DMS79 (cell line): ENCODE measurements at regions not wholly inside any gene's neighbourhood (a gene's known extent, or its start where the extent isn't known, plus 50 kb on each side); places are given as distances from the start of the nearest gene placed in this dataset.
A peak's percentile ranks its signal among the peaks of the same experiment; 100 is the strongest.
"Not testable (repeated sequence)": the region's sequence is repeated elsewhere in the genome, so short reads cannot be mapped to it uniquely, and the experiment has no call there.

Source experiments
- DNase-seq: peaks from one replicate; lab custom pipeline; 2025; lab: John Stamatoyannopoulos, UW

GRCh38 chr7:6990426-6991152, 164.5 kb upstream of the CCZ1B start:
- DNase-seq, result not testable (repeated sequence)

DNA sequence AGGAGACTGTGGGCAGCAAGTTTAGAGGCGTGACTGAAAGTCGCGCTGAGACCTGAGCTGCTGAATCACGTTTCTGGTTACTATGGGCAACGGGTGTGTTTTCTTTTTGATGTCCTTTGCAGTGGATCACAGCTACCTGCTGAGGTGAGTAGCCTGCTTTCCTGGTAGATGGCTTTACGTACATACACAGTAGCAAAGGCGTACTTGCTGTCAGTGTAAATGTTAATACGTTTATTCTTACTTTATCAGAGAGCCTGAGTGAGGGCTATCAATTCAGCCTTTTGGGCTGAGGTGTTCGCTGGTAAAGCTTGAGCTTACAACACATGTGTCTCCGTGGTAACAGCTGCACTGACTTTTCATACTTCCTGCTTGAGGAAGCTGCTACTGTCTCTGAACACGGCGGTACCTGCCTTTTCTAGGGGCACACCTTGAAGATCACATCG, 165.1 kb upstream of the CCZ1B start:
- DNase-seq, result peak; percentile 22

DNA sequence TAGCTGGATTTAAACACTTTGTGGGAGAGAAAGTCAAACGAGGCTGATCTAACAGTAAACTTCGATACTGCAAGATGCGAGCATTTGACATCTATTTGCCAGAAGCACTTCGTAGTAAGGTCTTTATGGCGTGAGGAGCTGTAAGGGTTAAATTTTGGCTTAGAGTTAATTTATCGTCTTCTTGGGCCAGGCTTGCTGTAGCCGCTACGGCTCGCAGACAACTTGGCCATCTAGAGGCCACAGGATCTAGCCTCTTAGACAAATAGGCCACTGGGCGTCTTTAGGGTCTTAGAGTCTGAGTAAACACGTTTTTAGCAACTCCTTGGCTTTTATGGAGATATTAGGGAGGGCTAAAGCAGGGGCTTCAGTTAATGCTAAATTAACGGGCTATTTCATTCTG, 165.6 kb upstream of the CCZ1B start:
- not testable (repeated sequence) for DNase-seq

GRCh38 chr7:6992133-6992532, 166.1 kb upstream of the CCZ1B start:
- DNase-seq, result not testable (repeated sequence)

- DNase-seq, result not testable (repeated sequence)
Observed at GRCh38 chr7:6995026-6995425, 169.0 kb upstream of the CCZ1B start.

DNA sequence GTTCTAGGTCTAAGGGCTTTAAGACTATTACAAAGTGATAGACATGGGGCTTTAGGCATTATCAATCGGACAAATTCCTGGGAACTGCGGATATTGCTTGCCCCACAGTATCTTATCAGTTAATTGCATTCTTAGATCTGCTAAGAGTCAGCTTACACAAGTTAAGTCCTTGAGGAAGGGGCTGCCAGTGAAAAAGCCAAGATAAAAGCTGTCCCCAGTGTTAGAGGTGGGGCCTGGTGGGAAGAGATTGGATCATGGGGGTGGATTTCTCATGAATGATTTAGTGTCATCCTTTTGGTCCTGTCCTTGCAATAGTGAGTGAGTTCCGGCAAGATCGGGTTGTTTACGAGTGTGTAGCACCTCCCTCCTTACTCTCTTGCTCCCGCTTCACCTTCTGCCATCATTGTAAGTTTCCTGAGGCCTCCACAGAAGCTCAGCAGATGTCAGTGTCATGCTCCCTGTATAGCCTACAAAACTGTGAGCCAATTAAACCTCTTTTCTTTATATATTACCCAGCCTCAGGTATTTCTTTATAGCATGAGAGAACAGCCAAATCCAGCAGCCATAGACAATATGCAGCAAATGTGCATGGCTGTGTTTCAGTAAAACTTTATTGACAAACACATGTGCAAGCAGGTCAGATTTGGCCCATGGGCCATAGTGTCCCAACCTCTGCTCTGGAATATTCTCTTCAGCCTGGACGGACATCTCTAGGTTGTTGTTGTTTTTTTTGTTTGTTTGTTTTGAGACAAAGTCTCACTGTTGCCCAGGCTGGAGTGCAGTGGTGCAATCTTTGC, 169.6 kb upstream of the CCZ1B start:
- not testable (repeated sequence) for DNase-seq

GRCh38 chr7:6999067-6999666, 173.1 kb upstream of the CCZ1B start:
- not testable (repeated sequence) for DNase-seq

- no peak for DNase-seq
Observed at GRCh38 chr7:7002418-7003062, 176.5 kb upstream of the CCZ1B start.

GRCh38 chr7:7005303-7005702, 177.0 kb upstream of the C1GALT1 start:
- DNase-seq, result no peak

DNA sequence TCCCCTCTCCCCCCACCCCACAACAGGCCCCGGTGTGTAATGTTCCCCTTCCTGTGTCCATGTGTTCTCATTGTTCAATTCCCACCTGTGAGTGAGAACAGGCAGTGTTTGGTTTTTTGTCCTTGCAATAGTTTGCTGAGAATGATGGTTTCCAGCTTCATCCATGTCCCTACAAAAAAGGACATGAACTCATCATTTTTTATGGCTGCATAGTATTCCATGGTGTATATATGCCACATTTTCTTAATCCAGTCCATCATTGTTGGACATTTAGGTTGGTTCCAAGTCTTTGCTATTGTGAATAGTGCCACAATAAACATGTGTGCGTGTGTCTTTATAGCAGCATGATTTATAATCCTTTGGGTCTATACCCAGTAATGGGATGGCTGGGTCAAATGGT, 176.4 kb upstream of the C1GALT1 start:
- not testable (repeated sequence) for DNase-seq

GRCh38 chr7:7011241-7011640, 171.1 kb upstream of the C1GALT1 start:
- not testable (repeated sequence) for DNase-seq

GRCh38 chr7:7011751-7012150, 170.6 kb upstream of the C1GALT1 start:
- not testable (repeated sequence) for DNase-seq

- no peak for DNase-seq
Observed at GRCh38 chr7:7014827-7015595, 167.3 kb upstream of the C1GALT1 start.

DNA sequence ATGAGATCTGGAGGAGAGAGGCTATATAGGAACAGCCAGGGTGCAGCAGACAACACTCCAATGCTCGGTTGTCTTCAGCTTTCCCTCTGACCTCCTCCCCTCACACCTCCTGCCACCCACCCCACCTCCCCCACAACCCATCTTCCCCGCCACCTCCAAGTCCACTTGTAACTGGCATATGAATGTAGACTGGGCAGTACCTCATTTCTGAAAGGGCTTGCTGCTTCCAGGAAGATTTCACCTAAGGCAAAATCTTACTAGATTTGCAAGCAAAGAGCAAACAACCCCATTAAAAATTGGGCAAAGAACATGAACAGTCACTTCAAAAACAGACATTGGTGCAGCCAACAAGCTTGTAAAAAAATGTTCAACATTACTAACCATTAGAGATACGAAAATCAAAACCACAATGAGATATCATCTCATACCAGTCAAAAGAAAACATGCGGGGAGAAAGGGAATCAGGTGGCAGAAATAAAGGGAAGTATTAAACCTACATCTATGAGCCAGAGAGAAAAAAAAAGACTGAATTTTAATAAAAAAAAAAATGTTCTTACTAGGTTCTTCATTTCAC, 164.6 kb upstream of the C1GALT1 start:
- no peak for DNase-seq

GRCh38 chr7:7018290-7018689, 164.1 kb upstream of the C1GALT1 start:
- DNase-seq, result no peak

GRCh38 chr7:7032221-7032620, 150.1 kb upstream of the C1GALT1 start:
- DNase-seq, result no peak

- DNase-seq, result no peak
Observed at GRCh38 chr7:7035851-7036250, 146.5 kb upstream of the C1GALT1 start.

- DNase-seq, result not testable (repeated sequence)
Observed at GRCh38 chr7:7042286-7042893, 140.0 kb upstream of the C1GALT1 start.

DNA sequence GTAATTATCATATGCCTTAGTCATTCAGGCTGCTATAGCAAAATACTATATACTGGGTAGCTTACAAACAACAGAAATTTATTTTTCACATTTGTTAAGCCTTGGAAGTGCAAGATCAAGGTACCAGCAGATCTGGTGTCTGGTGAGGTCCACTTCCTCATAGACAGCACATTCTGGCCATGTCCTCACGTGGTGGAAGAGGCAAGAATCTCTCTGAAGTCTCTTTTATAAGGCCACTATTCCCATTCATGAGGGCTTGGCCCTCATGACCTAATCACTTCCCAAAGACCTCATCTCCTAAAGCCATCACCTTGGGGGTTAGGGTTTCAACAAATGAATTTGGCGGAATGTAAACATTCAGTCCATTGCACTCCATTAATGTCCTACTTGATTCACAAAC, 137.5 kb upstream of the C1GALT1 start:
- no peak for DNase-seq

GRCh38 chr7:7048213-7048612, 134.1 kb upstream of the C1GALT1 start:
- no peak for DNase-seq
